ENCODE measurements at regions not wholly inside any gene's neighbourhood (a gene's known extent, or its start where the extent isn't known, plus 50 kb on each side); places are given as distances from the start of the nearest gene placed in this dataset.

DNA sequence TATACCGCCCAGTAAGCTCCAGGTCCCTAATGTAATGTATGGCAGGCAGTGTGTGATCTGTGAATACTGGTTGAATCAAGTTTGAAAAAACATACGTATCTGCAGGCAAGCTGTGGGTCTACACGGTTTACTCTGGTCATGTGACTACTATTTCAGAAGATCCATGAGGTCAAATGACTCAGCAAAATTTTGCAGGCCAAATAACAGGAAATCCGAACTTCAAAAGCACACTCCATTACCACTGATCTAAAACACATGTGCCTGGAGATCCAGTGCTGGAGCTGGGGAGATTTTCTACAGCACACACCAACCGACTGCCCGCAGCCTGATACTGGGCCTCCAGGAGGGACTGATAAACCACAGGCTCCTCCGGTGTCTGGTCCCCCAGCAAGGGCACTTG, 64.5 kb upstream of the SLC44A3 start:
- no peak for TF ChIP-seq POLR2A (IDR thresholded peaks at IDR 0.05; ENCODE audit: low read depth)
- TF ChIP-seq, protein P1, sequence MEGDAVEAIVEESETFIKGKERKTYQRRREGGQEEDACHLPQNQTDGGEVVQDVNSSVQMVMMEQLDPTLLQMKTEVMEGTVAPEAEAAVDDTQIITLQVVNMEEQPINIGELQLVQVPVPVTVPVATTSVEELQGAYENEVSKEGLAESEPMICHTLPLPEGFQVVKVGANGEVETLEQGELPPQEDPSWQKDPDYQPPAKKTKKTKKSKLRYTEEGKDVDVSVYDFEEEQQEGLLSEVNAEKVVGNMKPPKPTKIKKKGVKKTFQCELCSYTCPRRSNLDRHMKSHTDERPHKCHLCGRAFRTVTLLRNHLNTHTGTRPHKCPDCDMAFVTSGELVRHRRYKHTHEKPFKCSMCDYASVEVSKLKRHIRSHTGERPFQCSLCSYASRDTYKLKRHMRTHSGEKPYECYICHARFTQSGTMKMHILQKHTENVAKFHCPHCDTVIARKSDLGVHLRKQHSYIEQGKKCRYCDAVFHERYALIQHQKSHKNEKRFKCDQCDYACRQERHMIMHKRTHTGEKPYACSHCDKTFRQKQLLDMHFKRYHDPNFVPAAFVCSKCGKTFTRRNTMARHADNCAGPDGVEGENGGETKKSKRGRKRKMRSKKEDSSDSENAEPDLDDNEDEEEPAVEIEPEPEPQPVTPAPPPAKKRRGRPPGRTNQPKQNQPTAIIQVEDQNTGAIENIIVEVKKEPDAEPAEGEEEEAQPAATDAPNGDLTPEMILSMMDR (IDR thresholded peaks at IDR 0.05): no peak
- TF ChIP-seq EP300 (IDR thresholded peaks at IDR 0.05): no peak
